ENCODE measurements at regions not wholly inside any gene's neighbourhood (a gene's known extent, or its start where the extent isn't known, plus 50 kb on each side); places are given as distances from the start of the nearest gene placed in this dataset.
"Not testable (repeated sequence)": the region's sequence is repeated elsewhere in the genome, so short reads cannot be mapped to it uniquely, and the experiment has no call there.

DNA sequence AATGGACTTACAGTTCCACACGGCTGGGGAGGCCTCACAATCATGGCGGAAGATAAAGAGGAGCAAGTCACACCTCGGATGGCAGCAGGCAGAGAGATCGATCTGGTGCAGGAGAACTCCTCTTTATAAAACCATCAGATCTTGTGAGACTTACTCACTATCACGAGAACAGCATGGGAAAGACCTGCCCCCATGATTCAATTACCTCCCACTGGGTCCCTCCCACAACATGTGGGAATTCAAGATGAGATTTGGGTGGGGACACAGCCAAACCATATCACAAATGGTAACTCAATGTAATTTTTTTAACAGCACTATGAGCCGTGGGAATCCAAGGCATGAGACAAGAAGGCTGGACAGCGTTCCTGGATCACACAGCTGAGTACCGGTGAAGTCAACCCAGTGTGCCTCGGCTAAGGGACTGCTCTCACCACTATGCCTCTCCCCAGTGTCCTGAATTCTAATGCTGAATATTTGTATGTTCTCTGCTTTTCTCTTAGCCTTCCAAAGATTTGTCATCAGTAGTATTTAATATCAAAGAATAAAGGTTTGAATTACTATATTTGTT, 84.3 kb downstream of the IRS2 start:
- not testable (repeated sequence) for H3K27ac ChIP-seq (ENCODE audit: low read depth, low read length, severe bottlenecking); H3K4me1 ChIP-seq (ENCODE audit: control insufficient read depth, insufficient read depth, low read length, poor library complexity, severe bottlenecking); H3K36me3 ChIP-seq (ENCODE audit: control insufficient read depth, insufficient read depth, low read length); H3K4me3 ChIP-seq (ENCODE audit: extremely low read depth, insufficient read depth, low read length, poor library complexity, severe bottlenecking)
- H3K9me3 ChIP-seq (ENCODE audit: control insufficient read depth, low read length): peaks cover 11% of the 10 kb centered on the region
- WGBS, 2 experiments (ENCODE audit: insufficient coverage in 2 of 2): 86 to 92% methylated on average over 6 to 7 of the region's 9 CpGs

DNA sequence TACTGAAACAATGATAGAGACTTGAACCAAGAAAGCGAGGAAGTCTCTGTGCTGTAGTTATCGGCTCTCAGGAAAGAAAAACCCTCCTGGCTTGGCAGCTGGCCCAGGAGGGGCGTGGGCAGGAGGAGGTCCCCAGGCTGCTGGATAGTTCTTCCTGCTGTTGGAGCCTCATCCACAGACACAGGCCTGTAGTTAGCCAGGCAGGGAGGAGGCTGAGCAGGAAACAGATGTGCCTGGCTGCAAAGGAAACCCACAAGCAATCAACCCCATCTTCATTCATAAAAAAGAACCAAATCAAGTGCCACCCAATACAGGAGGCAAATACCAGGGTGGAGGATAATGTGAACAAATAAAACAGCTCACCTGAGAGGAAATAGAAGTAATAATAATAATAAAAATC, 86.2 kb downstream of the IRS2 start:
- Histone ChIP-seq H3K9me3 (ENCODE audit: control insufficient read depth, low read length) (peaks cover 11% of the 10 kb centered on the region), H3K4me3 (ENCODE audit: extremely low read depth, insufficient read depth, low read length, poor library complexity, severe bottlenecking) (no peak overlapping the region), H3K36me3 (ENCODE audit: control insufficient read depth, insufficient read depth, low read length) (no peaks in the 10 kb centered on the region), H3K27ac (ENCODE audit: low read depth, low read length, severe bottlenecking) (no peak overlapping the region), H3K4me1 (ENCODE audit: control insufficient read depth, insufficient read depth, low read length, poor library complexity, severe bottlenecking) (no peaks in the 10 kb centered on the region)
- 69 to 74% methylated on average over 3 of the region's 3 CpGs for WGBS, 2 experiments (ENCODE audit: insufficient coverage in 2 of 2)

DNA sequence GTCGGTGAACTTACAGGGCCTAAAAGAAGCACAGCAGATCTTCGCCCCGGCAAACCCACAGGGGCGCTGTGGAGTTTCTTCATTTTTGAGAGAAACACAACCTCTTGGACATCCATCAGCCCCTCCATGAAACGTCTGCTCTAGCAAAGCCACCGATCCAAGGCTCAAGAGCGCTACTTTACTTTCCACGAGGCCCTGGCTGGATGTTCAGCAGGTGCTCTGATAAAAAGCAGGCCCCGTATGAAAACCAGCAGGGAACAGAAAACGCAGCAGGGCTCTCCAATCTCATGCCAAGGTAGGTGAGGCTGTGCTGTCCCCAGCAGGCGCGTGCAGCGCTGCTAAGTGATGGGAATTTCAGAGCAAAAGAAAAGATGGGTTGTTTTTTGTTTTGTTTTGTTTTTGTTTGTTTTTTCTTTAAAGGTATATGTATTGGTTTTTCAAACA, 86.7 kb downstream of the IRS2 start:
- Histone ChIP-seq H3K4me1 (ENCODE audit: control insufficient read depth, insufficient read depth, low read length, poor library complexity, severe bottlenecking) (no peaks in the 10 kb centered on the region), H3K9me3 (ENCODE audit: control insufficient read depth, low read length) (peaks cover 10% of the 10 kb centered on the region), H3K27ac (ENCODE audit: low read depth, low read length, severe bottlenecking) (no peak overlapping the region), H3K4me3 (ENCODE audit: extremely low read depth, insufficient read depth, low read length, poor library complexity, severe bottlenecking) (no peak overlapping the region), H3K36me3 (ENCODE audit: control insufficient read depth, insufficient read depth, low read length) (no peaks in the 10 kb centered on the region)
- 93 to 94% methylated on average over 13 of the region's 13 CpGs for WGBS, 2 experiments (ENCODE audit: insufficient coverage in 2 of 2)

DNA sequence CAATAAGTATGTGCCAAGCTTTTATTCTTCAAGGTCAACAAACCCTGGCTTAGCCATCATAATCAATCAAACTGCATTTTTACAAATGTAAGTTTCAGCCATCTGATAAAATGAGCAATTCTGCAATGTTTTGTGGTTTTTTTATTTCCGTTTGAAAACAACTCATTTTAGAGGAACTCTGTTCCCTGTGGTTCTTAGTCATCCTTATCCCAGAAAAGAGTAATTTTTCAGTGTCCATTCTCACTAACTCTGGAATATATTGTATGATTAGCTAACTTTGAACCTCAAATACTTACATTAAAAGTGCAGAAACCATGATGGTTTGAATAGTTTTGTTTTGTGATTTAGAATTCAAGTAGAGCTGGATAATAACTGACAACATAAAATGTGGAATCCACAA, 87.6 kb downstream of the IRS2 start:
- no CpG with 5 or more reads among the region's 1 CpG for WGBS, 2 experiments (ENCODE audit: insufficient coverage in 2 of 2)
- Histone ChIP-seq H3K27ac (ENCODE audit: low read depth, low read length, severe bottlenecking) (no peak overlapping the region), H3K4me1 (ENCODE audit: control insufficient read depth, insufficient read depth, low read length, poor library complexity, severe bottlenecking) (no peaks in the 10 kb centered on the region)

DNA sequence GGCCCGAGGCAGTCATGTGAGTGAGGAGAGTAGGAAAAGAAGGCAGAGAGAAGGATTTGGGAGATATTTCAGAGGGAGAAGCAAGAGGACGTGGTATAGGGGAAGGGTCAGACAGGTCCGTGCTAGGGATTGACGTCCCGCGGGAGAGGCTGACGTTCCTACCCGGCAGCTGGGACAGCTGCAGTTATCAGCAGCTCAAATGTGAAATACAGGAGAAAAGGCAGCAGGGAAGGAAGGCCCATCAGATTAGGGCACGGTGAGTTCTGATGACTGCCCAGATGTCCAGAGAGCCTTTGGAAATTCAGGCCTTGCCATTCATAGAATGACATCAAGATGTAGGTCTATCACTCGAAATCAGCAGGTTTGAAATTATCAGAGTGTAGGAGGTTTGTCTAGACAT, 88.4 kb downstream of the IRS2 start:
- H3K27ac ChIP-seq (ENCODE audit: low read depth, low read length, severe bottlenecking): no peak overlapping the region
- no peaks in the 10 kb centered on the region for H3K9me3 ChIP-seq (ENCODE audit: control insufficient read depth, low read length)
- WGBS, 2 experiments (ENCODE audit: insufficient coverage in 2 of 2): 91 to 93% methylated on average over 10 of the region's 10 CpGs
- H3K36me3 ChIP-seq (ENCODE audit: control insufficient read depth, insufficient read depth, low read length): no peaks in the 10 kb centered on the region
- no peak overlapping the region for H3K4me3 ChIP-seq (ENCODE audit: extremely low read depth, insufficient read depth, low read length, poor library complexity, severe bottlenecking)
- no peaks in the 10 kb centered on the region for H3K4me1 ChIP-seq (ENCODE audit: control insufficient read depth, insufficient read depth, low read length, poor library complexity, severe bottlenecking)

More for the DNA sequence above, 87.6 kb downstream of the IRS2 start:
- peaks cover 1% of the 10 kb centered on the region for H3K9me3 ChIP-seq (ENCODE audit: control insufficient read depth, low read length)
- no peaks in the 10 kb centered on the region for H3K36me3 ChIP-seq (ENCODE audit: control insufficient read depth, insufficient read depth, low read length)
- H3K4me3 ChIP-seq (ENCODE audit: extremely low read depth, insufficient read depth, low read length, poor library complexity, severe bottlenecking): no peak overlapping the region

DNA sequence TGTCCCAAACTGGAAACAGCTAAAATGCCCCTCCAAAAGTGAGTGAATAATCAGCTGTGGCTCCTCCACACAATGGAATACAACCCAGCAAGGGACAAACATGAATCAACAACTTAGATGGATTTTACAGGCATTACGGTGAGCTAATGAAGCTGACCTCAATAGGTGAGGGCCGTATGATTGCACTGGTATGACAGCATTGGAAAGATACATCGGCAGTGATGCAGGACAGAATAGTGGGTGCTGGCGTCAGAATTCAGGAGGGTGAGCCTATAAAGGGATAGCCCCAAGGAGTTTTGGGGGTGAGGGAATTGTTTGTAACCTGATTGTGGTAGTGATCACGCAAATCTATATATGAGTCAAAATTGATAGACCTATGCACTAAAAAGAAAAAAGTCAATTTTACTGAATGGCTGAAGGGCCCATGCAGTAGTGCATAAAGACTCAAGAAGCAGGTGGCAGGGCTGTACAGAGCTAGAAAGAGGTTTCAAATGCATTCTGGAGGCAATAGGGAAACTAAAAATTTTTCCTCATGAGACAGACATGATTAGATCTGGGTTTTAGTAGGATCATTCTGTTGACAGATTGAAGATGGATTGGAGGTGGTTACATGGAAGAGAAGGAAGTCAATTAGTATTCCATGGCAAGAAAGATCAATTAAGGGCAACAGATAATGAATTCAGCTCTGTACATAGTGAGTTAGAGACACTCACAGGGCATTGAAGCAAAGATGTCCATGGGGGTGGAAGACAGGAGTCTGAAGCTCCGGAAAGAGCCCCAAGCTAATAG, 90.8 kb downstream of the IRS2 start:
- no peak overlapping the region for H3K27ac ChIP-seq (ENCODE audit: low read depth, low read length, severe bottlenecking)
- 97 to 99% methylated on average over 4 to 6 of the region's 6 CpGs for WGBS, 2 experiments (ENCODE audit: insufficient coverage in 2 of 2)
- no peaks in the 10 kb centered on the region for H3K4me1 ChIP-seq (ENCODE audit: control insufficient read depth, insufficient read depth, low read length, poor library complexity, severe bottlenecking)
- no peaks in the 10 kb centered on the region for H3K36me3 ChIP-seq (ENCODE audit: control insufficient read depth, insufficient read depth, low read length)
- no peaks in the 10 kb centered on the region for H3K9me3 ChIP-seq (ENCODE audit: control insufficient read depth, low read length)
- no peak overlapping the region for H3K4me3 ChIP-seq (ENCODE audit: extremely low read depth, insufficient read depth, low read length, poor library complexity, severe bottlenecking)

DNA sequence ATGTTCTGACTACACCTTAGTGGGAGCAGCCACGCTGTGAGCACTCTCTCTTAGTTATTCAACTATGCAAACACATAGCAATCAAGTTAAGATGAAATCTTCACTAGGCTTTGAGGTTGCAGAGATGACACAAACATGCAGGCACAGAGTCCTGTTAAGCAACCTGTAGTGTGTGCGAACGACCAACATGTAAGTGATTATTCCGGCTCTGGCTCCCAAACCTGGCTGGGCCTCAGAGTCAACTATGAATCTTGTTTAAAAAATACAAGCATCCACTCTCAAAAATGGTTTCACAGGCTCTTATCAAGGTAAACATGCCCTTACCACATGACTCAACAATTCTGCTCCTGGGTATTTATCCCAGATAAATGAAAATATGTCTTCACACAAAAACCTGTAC, 91.4 kb downstream of the IRS2 start:
- H3K4me3 ChIP-seq (ENCODE audit: extremely low read depth, insufficient read depth, low read length, poor library complexity, severe bottlenecking): no peak overlapping the region
- no peaks in the 10 kb centered on the region for H3K4me1 ChIP-seq (ENCODE audit: control insufficient read depth, insufficient read depth, low read length, poor library complexity, severe bottlenecking)
- H3K9me3 ChIP-seq (ENCODE audit: control insufficient read depth, low read length): no peaks in the 10 kb centered on the region
- no peak overlapping the region for H3K27ac ChIP-seq (ENCODE audit: low read depth, low read length, severe bottlenecking)
- 95 to 100% methylated on average over 3 to 4 of the region's 4 CpGs for WGBS, 2 experiments (ENCODE audit: insufficient coverage in 2 of 2)
- no peaks in the 10 kb centered on the region for H3K36me3 ChIP-seq (ENCODE audit: control insufficient read depth, insufficient read depth, low read length)

DNA sequence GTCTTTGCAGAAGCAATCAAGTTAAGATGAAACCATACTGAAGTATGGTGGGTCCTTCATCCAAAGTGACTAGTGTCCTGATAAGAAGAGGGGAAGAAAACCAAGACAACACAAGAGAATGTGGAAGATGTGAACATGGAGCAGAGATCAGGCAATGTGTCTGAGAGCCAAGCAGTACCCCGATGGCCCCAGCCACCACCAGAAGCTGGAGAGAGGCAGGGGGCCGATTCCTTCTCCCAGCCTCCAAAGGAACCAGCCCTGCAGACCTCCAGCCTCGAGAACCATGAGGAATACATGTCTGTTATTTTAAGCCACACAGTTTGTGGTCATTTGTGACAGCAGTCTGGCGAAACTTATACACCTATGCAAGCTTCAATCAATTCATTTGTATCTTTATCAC, 93.2 kb downstream of the IRS2 start:
- Histone ChIP-seq H3K9me3 (ENCODE audit: control insufficient read depth, low read length) (no peaks in the 10 kb centered on the region), H3K36me3 (ENCODE audit: control insufficient read depth, insufficient read depth, low read length) (no peaks in the 10 kb centered on the region), H3K4me3 (ENCODE audit: extremely low read depth, insufficient read depth, low read length, poor library complexity, severe bottlenecking) (no peak overlapping the region), H3K27ac (ENCODE audit: low read depth, low read length, severe bottlenecking) (no peak overlapping the region), H3K4me1 (ENCODE audit: control insufficient read depth, insufficient read depth, low read length, poor library complexity, severe bottlenecking) (no peaks in the 10 kb centered on the region)
- 92 to 94% methylated on average over 3 to 4 of the region's 4 CpGs for WGBS, 2 experiments (ENCODE audit: insufficient coverage in 2 of 2)

DNA sequence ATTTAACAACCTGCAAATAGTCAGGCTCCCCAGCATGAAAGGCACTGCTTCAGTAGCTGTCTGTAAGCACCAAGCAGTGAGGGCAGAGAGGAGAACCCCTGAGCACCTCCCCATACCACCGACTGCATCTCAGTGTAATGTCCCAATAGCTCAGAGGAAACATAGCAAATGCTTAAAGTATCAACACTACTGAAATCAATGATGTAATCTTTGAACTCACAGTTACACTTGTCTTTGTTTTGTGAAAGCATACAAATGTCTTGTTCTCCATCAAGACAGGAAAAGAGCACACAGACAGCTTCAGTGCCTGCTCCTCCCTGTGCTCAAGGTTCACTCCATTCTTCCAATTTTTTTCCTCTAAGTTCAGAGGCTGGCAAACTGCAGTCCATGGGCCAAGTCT, 94.7 kb downstream of the IRS2 start:
- Histone ChIP-seq H3K36me3 (ENCODE audit: control insufficient read depth, insufficient read depth, low read length) (no peaks in the 10 kb centered on the region), H3K9me3 (ENCODE audit: control insufficient read depth, low read length) (no peaks in the 10 kb centered on the region), H3K4me1 (ENCODE audit: control insufficient read depth, insufficient read depth, low read length, poor library complexity, severe bottlenecking) (no peaks in the 10 kb centered on the region), H3K27ac (ENCODE audit: low read depth, low read length, severe bottlenecking) (no peak overlapping the region), H3K4me3 (ENCODE audit: extremely low read depth, insufficient read depth, low read length, poor library complexity, severe bottlenecking) (no peak overlapping the region)
- no CpG with 5 or more reads among the region's 1 CpG for WGBS, 2 experiments (ENCODE audit: insufficient coverage in 2 of 2)

DNA sequence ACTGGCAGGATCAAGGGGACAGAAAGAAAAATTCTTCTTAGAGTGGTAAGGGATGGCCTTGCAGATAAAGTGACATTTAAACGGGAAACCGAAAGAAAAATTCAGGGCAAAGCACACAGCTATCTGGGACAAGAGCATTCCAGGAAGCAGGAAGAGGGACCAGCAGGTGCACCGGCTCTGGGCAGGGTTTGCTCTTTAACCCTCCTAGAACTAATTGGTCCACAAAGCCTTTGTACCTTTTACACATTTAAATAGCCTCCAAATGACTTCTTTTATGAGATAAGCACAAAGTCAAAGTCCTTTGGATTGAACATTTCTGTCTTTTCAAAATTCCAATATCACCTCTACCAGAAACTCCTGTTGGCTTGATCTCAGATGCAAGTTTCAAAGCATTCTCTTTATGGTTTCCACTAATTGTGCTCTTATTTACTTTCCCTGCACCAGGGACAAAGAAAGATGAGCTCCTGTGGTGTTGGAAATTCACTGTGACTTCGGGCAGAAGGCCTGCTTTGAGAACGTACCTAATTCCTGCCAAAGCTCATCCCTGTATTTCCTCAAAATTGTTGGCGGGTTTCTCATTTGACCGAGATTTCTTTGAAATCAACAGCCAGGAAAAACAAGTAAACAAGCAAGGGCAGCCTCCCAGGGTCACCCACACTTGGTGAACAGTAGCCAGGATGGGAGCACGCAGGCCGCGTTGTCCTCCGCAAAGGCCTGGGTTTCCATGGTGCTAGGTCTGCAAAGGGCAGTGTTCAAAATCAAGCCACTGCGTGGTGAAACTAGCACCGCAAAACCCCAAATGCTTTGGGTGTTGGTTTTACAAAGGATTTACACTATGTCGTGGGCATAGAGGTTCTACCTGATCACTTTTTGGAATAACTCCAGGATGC, 98.6 kb downstream of the IRS2 start:
- Histone ChIP-seq H3K4me3 (ENCODE audit: extremely low read depth, insufficient read depth, low read length, poor library complexity, severe bottlenecking) (no peak overlapping the region), H3K9me3 (ENCODE audit: control insufficient read depth, low read length) (no peaks in the 10 kb centered on the region), H3K27ac (ENCODE audit: low read depth, low read length, severe bottlenecking) (no peak overlapping the region), H3K4me1 (ENCODE audit: control insufficient read depth, insufficient read depth, low read length, poor library complexity, severe bottlenecking) (no peaks in the 10 kb centered on the region), H3K36me3 (ENCODE audit: control insufficient read depth, insufficient read depth, low read length) (no peaks in the 10 kb centered on the region)
- 65 to 77% methylated on average over 11 to 12 of the region's 14 CpGs for WGBS, 2 experiments (ENCODE audit: insufficient coverage in 2 of 2)

All from mesodermal cell (in vitro differentiated cells).